IPS-NIHi7 (cell line): ENCODE measurements at regions not wholly inside any gene's neighbourhood (a gene's known extent, or its start where the extent isn't known, plus 50 kb on each side); places are given as distances from the start of the nearest gene placed in this dataset.
"Not testable (repeated sequence)": the region's sequence is repeated elsewhere in the genome, so short reads cannot be mapped to it uniquely, and the experiment has no call there.

Experiments
- DNase-seq: peaks from one replicate; pipeline ENCODE4 v3.0.0; 2012; ENCODE audit warnings: mixed read lengths; ENCODE audit errors: extremely low spot score

DNA sequence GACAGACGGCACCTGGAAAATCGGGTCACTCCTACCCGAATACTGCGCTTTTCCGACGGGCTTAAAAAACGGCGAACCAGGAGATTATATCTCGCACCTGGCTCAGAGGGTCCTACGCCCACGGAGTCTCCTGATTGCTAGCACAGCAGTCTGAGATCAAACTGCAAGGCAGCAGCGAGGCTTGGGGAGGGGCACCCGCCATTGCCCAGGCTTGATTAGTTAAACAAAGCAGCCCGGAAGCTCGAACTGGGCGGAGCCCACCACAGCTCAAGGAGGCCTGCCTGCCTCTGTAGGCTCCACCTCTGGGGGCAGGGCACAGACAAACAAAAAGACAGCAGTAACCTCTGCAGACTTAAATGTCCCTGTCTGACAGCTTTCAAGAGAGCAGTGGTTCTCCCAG, 197.5 kb upstream of the FAT3 start:
- DNase-seq = not testable (repeated sequence)

DNA sequence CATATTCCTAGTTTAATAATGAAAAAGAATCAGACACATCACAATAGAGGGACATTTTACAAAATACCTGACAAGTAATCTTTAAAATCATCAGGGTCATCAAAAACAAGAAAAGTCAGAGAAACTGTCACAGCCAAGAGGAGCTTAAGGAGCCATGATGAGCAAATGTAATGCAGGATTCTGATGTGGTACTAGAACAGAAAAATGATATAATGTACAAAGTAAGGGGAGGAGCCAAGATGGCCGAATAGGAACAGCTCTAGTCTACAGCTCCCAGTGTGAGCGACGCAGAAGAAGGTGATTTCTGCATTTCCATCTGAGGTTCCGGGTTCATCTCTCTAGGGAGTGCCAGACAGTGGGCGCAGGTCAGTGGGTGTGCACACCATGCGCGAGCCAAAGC, 198.0 kb upstream of the FAT3 start:
- DNase-seq = no peak

DNA sequence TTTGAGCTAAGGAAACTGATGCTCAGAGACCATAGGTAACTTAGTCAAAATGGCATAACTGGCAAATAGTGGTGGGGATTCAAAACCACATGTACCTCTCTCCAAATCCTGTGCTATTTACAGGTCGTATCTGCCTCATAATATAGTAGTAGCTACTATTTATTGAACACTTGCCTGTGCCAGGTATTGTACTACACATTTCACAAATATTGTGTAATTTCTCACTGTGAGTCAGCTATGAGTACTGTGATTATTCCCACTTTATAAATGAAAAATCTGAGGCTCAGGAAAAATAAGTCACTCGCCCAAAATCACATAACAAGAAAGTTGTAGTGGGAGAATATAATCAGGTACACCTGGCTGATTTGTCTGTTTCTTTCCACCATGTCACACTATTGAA, 199.8 kb upstream of the FAT3 start:
- no peak for DNase-seq

DNA sequence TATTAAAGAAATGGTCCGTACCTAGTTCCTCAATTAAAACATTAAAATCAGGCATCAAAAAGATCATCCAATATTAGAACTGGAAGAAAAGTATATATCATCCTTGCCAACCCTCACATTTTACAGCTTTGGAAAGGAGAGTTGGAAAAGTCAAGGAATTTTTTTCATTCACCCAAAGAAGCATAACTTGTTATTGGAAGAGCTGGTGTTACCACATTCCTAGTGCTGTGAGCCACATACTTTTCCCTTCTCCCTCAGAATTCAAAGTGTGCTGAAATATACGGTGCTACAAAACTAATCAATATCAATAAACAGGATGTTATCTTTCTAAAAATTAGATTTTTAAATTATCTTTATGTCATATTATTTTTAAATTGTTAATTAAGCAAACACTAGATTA, 202.1 kb upstream of the FAT3 start:
- no peak for DNase-seq

DNA sequence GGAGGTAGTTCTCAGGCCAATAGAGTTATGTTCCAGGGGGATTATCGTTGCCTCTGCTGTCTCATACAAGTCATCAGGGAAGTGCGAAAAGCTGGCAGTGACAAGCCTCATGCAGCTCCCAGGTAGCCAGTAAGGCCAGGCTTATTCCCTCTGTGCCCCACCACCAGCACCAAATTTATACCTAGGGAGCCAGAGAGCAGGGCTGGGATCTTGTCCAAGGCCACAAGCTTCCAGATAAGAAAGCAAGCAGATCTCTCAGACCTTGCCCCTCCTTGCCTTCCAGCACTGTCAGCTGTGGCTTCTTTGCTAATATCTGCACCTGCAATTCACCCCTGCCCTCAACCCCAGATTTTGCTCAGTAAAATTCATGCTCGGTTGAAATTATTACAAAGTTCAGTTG, 206.3 kb upstream of the FAT3 start:
- no peak for DNase-seq

DNA sequence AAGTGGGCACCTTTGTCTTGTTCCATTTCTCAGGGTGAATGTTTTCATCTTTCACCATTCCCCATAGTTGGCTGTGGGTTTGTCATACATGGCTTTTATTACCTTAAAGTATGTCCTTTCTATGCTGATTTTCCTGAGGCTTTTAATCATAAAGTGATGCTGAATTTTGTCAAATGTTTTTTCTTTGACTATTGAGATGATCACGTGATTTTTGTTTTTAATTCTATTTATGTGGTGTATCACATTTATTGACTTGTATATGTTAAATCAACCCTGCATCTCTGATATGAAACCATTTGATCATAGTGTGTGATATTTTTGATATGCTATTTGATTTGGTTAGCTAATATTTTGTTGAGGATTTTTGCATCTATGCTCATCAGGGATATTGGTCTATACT, 216.4 kb upstream of the FAT3 start:
- DNase-seq = no peak

DNA sequence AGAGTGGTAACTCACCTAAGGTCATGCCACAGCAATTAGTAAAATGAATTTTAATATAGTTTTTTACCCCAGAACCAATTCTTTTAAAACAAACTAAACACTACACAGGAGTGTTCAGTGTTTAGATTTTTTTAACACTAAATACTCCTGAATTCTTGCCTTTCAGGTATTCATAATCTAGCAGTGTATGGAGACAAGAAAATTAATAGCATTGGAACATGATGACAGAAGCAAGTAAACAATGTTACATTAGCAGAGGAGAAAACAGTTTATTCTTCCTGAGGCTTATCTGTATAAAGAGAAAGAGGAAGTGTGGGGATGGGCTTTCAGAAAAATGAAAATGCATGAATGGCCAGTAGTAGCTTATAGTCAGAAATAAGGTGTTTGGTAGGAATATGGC, 222.1 kb upstream of the FAT3 start:
- no peak for DNase-seq

DNA sequence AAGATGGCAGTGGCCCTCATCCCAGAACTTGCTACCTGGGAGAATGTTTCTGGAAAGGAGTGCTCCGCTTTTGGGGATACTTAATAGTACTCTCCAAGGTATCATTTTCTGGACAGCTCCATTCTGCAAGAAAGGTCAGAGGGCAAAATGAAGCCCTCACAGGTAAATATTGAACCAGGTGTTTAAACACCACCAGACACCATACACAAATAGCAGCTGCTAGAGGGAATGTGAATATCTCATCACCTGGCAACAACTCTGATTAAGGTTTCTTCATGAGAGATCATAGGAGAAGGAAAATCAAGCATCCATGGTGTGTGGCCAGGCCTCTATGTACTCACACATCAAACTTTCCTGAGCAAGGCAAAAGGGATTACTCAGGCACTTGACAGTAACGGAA, 226.1 kb upstream of the FAT3 start:
- DNase-seq = no peak

DNA sequence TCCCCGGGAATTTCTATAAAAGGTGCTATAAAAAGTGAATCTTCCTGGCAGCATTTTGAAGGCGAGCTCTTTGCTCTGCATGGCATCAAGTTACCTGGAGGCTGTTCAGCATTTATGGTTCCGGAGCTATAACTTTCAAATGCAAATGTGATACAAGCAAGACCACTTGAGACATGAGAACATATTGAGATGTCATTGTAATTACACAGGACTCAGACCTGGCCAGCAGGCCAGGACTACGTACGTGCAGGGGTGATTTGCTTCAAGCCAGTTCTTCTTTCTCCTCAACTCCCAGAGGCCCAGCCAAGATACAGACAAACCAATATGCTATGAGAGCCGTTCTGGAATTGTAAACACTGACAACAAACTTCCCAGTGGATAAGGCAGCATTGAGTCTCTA, 227.4 kb upstream of the FAT3 start:
- no peak for DNase-seq

DNA sequence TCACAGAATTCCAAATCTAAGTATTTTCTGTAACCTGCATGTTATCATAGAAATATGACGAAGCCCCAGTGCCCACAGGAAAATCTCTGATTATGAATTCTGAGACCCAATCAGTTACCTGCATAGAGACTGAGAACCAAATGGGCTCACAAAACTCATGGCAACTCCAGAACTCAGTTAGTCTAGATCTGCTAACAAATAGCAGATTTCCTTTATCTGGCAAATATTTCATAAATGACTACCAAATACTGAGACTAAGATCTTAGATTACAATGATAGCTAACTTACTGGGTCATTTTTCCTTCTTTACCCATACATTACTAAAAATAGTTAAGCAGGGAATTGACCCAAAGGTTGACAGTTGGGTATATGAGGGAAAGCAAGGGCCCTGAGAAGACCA, 228.1 kb upstream of the FAT3 start:
- no peak for DNase-seq

DNA sequence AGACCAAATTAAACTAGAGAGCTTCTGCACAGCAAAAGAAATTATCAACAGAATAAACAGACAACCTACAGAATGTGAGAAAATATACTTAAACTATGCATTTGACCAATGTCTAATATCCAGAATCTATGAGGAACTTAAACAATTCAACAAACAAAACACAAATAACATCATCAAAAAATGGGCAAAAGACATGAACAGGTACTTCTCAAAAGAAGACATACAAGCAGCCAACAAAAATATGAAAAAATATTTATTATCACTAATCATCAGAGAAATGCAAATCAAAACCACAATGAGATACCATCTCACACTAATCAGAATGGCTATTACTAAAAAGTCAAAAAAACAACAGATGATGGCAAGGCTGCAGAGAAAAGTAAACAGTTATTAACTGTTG, 236.2 kb upstream of the FAT3 start:
- not testable (repeated sequence) for DNase-seq

DNA sequence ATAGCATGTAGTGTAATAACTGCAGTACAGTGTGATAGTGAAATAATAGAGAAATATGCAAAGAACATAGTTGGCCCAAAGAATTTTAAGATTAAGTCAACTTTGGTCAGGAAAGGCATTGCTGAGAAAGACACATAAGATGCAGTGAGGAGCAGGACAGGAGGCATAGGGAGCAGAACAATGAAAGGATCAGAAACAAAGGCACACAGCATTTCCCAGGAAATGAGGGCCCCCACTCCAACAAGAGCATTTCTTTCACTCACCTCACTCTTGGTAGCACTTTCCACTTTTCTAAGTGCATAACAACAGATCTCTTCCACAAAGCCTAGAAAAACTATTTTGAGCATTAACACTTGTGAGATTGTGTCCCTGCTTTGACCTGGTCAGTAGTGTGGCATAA, 238.4 kb upstream of the FAT3 start:
- DNase-seq = no peak

DNA sequence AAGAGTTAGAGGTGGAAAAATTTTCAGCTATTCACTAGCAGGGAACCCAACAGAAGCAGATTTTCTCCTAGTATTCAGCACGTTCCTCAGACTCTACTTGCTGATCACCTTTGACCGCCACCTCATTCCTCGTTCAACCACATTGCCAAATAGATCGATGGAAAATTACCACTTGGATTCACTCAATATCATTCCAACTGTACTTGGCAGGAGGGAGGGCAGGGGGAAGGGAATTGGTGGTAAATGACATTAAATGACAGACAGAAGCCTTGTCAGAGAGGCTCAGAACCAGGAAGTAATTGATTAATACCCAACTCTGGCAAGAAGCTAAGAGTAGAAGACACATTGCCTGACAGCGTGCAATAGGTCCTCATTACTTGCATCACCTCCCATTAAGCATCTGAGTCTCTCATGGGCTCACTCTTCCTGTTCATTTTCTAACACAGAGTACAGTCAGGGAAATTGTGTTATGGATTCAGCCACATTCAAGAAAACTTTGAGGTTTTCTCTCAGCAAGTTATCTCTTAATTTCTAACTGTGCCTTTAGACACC, 240.5 kb upstream of the FAT3 start:
- DNase-seq = no peak

DNA sequence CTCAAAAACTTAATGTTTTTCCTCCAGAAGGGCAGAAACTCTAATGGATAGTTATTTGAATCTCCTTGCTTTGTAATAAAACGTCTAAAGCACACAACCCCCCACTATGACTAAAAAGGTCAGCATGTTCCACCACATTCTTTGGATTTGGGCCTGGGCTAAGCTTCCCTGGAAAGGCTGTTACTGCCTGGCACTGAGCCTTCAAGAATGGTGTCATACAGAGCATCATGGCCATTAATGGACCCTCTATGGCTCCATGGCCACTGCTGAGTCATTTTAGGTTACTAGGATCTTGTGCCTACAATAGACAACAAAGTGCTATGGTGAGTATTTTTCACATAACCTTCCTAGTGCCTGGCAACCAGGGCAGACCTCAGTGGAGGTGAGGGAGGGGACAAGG, 242.6 kb upstream of the FAT3 start:
- DNase-seq = no peak

DNA sequence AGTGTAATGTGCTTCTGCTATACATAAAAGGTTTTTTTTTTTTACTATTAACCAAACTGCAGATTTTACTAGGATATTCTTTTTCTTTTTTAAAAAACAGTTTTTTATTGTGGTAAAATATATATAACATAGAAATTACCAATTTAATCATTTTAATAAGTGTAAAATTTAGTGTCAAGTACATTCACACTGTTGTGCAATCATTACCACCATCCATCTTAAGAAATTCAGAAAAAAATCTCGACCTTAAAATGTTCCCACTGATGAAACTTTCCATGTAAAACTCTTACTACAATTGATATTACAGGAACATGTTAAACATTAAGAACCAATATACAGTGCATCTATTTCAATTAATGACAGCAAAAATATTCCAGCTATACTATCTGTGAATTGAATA, 244.8 kb upstream of the FAT3 start:
- DNase-seq = no peak

DNA sequence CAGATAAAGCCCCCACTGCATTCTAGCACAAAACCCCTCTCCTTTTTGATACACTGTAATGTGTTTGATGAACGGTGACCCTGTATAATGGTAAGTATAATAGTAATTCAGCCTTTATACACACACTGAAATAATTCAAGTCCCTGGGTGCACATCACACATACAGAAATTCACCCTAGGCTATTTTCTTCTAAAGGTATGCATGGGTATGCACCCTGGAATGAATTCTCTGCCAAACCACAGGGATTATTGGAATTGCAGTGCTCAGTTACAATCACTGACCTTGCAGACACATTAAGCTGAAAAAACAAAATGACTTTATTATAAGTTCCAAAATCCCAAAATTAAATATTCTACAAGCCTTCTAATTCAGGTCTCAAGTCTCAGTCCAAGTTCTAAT, 245.9 kb upstream of the FAT3 start:
- DNase-seq = no peak

DNA sequence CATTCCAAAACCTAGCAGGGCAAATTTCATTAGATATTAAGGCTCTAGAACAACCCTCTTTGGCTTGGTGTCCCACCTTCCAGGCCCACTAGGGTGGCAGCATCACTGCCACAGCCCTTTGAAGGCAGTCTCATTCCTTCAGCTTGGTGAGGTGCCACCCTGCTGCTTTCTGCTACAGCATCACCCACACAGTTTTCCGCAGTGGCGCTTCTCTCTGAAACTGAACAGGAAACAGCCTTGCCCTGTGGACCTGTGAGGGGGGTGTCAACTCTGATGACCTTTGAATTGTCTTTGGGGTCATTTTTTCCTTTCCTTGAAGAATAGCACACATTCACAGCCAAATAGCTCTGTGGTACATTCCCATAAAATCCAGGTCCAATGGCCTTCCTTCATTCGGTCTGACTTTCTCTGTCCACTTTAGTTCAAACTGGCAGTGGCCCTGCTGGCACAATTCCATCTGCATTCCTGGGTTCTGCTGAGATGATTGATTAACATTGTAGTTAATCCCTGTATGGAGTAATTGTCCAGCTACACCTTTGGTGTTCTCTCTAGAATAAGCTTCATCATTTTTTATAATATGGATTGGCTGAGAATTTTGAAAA, 251.9 kb upstream of the FAT3 start:
- no peak for DNase-seq

DNA sequence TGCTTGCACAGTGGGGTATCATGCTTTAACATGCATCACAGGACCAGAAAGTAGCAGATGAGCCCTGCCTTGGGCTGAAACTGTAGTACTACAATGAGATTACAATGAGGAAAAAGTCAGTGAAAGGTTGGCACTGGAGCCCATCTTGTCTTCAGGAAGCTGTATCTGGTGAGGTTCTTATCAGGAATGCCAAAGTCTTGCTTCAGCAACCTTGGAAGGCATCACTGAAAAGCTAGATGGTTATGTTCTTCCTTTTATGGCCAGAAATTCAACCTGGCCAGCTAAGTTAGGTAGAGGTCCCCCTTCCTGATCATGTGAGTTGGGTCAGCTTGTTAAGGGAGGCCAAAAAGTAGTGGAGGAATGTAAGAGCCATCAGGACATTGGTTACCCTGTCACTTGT, 254.0 kb upstream of the FAT3 start:
- DNase-seq = no peak

DNA sequence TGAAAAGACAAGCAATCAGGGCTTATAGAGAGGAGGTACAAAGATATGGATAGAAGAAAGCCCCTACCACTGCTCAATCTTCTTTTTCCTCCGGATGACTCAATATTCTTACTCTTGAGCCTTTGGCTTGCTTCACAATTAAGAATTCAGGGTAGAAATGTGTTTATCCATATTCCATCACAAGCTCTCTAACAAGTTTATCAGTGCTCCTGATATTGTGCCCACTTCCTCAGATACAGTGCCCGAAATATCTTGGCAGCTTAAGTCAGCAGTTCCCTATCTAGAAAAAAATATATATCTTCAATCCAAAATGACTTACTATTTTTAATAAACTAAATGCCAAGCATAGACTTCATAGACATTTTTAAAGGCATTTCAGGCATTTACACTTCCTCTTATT, 255.1 kb upstream of the FAT3 start:
- DNase-seq = no peak

DNA sequence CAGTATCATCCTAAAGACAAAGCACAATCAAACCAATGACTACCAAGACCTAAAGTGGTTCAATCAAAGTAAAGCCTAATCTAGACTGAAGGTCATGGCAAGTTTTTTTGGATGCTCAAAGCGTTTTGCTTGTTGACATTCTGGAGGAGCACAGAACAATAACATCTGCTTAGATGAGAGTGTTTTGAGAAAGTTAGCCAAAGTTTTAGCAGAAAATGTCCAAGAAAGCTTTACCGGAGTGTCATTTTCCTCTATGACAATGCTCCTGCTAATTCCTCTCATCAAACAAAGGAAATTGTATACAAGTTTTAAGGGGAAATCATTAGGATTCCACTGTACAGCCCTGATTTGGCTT, 256.9 kb upstream of the FAT3 start:
- DNase-seq = no peak

DNA sequence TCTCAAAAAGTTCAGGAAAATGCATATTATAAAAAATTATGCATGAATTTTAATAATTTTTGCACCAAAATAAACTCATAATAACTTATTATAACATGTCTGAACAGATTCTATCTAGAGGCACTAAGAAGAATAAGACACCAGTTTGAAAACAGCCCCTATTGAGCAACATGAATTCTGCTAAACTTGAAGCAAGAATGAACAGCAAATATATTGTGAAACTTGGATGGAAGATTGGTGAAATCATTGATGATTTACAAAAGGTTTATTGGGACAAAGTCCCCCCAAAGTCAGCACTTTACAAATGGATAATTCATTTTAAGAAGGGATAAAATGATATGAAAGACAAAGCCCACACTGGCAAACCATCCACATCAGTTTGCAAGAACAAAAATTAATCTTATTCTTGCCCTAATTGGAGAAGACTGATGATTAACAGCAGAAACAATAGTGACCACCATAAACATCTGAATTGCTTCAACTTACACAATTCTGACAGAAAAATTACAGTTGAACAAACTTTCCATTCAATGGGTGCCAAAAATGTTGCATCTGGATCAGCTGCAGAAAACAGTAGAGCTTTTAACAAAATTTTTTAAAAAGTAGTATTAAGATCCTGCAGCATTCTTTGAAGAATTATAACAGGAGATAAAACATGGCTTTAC, 257.5 kb upstream of the FAT3 start:
- no peak for DNase-seq

DNA sequence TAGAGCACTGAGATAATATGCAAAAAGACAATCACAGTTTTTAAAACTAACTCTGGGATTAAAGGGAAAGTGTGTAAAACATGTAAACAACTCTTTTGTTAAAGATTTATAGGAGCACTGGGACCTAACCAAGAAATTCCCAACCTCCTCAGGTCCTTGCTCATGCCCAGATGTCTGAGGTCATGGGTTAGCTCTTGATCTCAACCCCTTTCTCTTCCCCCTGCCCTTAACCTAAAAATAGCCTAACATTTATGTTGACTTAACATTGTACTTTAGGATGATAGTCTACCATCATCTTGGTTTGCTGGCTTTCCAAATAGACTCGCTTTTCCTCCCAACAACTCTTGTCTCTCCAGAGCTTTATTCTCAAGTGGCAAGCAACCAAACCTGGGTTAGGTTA, 258.2 kb upstream of the FAT3 start:
- no peak for DNase-seq

DNA sequence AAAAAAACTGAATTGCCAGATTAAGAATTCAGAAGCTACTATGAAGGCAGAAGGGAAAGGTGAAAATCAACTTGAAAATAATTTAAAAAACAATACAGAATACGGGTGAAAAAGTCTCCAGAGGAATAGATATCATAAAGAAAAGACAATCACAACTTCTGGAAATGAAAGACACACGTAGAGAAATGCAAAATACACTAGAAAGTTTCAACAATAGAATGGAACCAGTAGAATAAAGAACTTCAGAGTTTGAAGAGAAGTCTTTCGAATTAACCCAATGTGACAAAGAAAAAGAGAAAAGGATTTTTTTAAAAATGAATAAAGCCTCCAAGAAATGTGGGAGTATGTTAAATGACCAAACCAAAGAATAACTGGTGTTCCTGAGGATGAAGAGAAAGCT, 263.8 kb upstream of the FAT3 start:
- DNase-seq = no peak

DNA sequence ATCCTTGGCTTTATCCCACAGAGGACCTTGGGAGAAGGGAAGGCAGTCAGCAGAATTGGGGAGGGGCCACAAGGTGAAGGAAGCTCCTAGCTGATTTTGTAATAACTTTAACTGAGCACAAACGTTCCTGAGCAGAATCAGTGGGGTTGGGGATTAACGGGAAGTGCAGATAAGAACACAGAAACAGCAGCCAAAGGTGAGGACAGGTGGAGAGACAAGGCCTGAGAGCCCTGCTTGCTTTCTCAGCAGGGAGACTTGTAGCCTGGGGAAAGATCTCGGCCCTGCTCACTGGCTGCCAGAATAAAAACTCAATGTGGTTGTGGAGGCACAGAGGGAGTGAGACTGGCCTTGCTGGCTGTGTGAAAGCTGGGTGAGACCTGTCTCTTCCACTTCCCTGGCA, 265.2 kb upstream of the FAT3 start:
- DNase-seq = no peak
